Stimulated activated CD4-positive, alpha-beta T cell treated with anti-CD3 and anti-CD28 coated beads, TNF-alpha, amount 100 ng/mL, for 1 hour (primary cell): ENCODE measurements at regions not wholly inside any gene's neighbourhood (a gene's known extent, or its start where the extent isn't known, plus 50 kb on each side); places are given as distances from the start of the nearest gene placed in this dataset.

Source experiments
- DNase-seq, 3 donors: peaks; one replicate each; pipeline ENCODE4 v3.0.0-alpha.2; 2020; ENCODE audit warnings: low read depth in 3 of 3, low spot score in 1 of 3

DNA sequence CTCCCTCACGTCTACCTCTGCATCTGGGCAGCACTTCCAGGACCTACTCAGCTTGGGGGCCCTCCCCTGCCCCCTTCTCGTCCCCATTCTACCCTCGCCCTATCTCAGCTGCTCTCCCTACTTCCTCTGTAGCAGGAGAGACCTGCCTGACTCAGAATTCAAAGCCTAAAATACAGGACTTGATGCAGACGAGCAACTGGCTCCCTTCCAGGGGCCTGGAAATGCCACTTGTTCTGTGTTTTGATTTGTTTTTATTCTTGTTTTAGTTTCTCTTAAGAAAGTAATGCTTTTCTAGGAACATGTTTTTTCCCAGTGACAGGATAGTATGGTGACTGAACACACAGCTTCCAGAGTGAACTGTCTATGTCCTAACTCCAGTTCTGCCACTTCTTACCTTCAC, 320.4 kb upstream of the CDH4 start:
- DNase-seq, result no peak

DNA sequence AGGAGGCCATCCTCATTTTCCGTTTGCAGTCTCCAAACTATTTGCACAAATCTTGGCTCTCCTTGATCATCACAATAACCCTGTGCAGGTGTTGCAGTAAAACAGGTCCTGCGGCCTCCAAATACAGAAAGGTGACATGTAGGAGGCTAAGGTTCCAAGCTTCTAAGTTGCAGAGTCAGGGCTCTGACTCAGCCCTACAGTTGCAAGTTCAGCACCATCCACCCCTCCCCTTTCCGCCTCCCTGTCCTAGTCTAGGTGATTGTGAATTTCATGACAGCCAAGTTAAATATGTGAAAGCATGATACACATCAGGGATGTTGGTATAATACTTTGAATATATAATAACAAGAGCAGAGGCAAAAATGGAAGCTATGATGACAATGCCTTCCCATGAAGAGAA, 317.3 kb upstream of the CDH4 start:
- DNase-seq, result no peak

DNA sequence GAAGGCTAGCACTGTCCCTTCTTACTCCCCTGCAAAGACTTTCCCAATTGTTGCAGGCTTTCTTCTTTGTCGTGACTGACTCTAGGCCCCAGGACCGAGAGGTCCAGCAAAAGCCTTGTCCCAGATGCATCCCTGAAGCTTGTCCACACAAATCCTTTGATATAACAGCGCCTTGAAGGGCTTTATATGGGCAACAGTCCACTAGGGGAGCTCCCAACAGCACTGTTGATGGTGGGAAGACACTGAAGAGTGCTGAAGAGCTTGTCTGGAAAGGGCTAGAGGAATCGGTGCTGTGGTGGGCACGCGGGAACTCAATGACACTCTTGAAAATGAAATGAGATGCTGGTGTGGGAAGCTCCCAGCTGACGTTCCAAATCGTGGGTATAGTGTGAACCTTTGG, 316.1 kb upstream of the CDH4 start:
- no peak for DNase-seq

DNA sequence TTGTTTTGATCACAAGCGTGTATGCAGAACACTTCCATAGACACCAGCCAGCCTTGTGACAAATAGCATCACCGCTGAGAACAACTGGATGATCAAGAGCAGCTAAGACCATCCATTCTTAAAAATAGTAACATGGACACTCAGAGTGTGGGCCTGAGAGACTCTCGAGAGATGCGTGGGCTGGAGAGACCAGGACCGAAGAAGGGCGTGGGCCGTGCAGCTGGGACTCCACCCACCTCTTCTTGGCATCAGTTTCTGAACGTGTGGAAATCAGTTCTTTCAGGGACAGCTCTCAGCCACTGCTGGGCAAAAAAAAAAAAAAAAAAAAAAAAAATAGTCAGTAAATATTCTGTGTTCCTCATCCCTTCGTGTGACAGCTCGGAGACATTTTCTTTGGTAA, 314.5 kb upstream of the CDH4 start:
- DNase-seq, result no peak

DNA sequence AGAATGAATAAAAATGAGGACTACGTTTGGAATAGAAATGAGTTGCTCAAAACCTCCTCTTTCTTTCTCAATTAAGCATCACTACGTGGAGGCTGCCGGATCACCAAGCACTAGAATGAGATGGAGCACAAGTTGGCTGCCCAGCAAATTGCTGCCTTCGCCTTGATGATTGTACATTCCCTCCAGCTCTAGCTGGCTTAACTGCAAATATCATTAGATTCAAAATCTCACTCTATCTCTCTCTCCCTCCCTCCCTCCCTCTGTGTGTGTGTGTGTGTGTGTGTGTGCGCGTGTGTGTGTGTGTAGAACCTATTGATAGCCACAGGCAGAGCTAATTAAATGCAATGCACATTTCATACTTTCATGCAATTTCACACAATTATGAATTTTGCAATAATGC, 310.7 kb upstream of the CDH4 start:
- no peak for DNase-seq

DNA sequence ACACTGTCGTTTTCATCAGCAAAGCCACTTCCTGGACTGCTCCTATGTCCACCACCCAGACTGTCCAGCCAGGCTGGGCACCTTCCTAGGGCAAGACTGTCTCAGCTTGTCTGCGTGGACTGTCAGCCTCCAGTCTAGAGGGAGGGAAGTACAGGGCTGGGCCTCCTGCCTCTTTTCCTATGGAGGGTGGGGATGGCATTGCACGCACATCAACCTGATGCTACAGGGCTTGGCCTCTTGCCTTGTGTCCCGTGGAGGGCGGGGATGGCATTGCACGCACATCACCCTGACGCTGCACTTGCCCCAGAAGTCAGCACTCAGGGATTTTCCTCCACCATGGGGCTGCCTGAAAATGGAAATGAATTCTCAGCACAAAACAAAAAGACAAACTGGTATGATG, 304.2 kb upstream of the CDH4 start:
- no peak for DNase-seq

DNA sequence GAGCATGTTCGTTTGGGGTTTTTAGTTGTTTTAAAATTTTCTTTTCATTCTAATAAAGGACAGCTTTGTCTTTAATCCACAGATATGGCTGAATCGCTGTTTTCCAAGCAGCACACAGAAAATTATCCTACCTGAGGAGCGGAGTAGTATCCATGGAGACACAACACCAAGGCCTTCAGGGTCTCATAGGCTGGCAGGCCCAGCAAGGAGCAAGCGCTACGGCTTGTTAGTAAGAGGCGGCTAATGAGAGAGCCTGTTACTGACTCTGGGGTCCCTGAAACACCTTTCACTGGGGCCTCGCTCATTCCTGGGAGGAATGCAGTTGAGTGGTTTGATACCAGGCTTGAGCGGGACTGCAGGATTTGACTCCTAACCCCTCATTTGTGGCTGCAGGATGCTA, 303.8 kb upstream of the CDH4 start:
- DNase-seq, result no peak

DNA sequence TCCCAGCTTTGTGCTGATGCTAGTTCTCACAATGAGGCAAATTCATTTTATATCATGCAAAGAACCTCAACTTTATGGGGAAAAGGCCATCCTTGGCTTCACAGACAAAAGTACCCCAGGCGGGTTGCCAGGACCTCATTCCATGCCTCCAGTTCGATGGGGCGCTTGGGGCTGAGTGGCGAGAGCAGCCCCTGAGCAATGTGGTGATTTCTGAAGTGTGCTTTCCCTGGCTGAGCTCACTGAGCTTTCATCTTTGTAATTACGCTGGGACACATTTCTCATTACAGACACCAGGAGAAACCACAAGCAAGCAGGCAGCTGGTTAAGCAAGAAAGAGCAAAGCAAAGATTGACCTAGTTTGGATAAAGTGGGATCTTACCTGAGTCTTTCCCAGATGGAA, 301.5 kb upstream of the CDH4 start:
- DNase-seq, result no peak

DNA sequence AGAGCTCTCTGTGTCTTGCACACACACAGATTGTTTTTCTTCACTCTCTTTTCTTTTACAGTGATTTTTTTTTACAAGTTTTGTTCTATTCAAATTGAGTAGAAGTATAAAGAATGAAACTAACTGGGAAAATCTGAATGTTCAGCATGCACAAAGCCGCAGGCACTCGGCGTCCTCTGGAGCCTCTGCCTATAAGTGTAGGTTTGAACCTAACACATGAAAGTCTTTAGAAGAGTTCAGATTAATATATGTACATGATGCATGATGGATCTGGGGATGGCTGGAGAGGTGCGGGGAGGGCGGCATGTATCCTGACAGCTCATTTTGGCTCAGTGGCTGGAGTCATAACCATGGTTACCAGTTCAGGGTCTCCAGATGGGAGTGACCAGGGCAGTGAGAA, 301.1 kb upstream of the CDH4 start:
- DNase-seq, result no peak

DNA sequence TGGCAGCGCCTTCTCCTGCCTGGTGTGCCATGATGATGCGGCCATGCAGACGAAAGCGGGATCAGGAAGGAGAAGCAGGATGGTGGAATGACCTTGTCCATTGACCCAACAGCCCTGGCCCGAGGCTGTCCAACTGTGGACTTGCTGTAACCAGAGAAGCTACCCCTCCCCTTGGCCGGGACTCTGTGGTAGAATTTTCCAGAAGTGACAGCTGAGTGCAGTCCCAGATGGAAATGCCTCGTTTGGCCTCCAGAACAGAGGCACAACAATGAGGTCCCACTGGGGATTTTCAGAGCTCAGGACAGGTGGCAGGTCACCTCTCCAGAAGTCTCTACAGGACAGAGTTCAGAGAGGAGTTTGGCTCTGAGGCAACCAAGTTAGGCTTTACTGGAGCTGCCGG, 299.2 kb upstream of the CDH4 start:
- no peak for DNase-seq

DNA sequence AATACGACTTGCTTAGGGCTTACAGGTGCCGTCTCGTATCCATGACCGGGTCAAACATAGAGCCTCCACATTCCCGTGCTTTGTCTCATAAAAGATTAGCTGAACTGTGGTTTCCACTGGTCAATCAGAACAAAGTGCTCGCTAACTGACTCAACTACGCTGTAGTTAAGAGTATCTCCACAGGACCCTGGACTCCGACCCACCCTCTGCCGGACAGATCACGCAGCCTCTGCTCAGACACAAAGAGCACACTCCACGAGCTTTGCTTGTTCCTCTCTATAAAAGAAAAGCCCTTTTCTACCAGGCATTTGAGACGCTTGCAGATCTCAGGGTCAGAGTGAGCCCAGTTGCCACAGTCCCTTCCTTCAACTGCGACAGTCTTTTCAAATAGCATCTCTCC, 298.7 kb upstream of the CDH4 start:
- no peak for DNase-seq

DNA sequence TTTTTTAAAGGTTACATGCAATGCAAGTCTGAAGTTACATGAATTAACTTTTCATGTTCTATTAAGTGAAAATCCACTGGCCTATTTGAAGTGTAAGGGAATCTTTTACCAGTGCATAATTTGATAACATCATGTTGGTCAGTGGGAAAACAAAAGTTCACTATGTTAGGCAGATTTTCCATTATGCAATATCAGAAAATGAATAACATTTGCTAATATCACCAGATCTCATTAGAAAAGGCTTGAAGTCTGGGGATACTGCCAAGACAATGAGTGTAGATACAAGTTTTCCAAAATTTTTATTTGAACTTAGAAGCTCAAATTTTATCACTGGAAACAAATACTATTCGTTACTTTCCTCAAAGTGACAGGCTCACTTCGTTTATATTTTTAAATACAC, 296.4 kb upstream of the CDH4 start:
- no peak for DNase-seq

DNA sequence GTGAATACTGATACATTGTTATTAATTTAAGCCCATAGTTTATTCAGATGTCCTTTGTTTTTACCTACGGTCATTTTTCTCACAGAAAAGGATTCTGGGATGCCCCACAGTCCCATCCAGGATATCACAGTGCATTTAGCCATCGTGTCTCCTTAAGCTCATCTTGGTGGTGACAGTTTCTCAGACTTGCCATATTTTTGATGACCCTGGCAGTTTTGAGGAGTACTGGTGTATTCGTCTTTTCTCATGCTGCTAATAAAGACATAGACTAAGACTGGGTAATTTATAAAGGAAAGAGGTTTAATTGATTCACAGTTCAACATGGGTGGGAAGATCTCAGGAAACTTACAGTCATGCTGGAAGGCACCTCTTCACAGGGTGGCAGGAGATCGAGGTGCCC, 295.9 kb upstream of the CDH4 start:
- DNase-seq, result no peak

DNA sequence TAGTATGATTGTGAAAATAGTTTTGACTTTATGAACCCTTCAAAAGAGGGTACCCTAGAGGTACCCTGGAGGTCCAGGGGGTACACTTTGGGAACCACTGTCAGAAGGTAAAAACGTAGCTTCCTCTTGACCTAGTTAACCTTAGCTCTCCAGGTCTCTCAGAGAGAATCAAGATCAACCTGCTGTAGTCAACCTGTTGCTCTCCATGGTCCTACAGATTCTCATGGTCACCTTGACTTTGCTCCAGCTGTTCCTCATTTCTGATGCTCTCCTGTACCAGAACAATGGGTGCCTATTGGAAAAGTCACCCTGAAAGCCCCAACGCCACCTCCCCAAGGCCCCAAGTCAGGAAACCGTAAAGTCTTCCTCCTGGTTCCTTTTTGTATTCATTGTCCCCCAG, 294.4 kb upstream of the CDH4 start:
- DNase-seq, result no peak

DNA sequence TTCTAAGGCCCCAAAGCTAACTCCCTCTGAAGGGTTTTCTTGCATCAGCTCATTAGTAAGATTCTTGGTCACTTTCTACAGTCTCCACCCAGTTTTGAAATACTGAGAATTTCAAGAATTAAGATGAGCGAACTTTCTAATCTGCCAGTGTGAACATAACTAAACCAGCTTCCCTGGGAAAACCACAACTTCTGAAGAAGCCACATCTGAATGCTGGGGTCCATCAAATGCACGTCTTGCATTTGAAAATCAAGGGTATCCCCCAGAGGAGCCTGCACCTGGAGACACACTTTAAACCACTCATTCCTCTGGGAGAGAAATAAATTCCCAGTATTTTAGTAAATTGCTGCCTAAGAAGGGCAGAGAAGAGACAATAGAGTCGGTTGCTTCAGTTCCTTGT, 292.1 kb upstream of the CDH4 start:
- DNase-seq, result no peak

DNA sequence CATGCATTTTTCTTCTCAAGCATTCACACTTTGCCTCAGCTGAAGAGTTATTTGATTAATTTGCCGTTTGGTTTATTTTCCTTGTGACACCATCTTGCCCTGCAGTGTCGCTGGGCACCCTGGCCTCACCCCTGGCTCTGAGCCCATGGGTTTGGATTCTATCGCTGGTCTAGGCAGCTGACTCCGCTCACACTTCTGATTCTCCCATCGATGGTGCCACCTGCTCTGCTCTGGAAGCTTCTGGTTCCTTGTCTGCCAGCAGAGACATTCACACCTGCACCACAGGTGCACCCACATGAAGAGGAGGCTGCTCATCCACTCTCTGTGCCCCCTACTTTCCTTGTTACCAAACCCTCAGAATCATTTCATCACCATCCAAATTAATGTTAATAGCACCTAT, 291.6 kb upstream of the CDH4 start:
- no peak for DNase-seq

DNA sequence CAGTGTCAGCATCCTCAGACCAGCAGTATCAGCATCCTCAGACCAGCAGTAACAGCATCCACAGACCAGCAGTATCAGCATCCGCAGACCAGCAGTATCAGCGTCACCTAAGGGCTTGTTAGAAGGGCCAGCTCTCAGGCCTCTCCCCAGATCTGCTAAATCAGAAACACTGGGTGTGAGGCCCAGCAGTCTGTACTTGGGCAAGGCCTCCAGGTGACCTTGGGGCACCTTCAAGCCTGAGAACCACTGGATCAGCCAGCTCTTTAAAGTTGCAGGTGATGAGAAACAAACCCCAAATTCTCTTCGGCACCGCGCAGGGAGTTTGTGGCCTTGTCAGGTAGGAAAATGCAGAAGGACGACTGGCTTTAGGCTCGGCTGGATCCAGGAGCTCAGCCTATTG, 290.5 kb upstream of the CDH4 start:
- no peak for DNase-seq

DNA sequence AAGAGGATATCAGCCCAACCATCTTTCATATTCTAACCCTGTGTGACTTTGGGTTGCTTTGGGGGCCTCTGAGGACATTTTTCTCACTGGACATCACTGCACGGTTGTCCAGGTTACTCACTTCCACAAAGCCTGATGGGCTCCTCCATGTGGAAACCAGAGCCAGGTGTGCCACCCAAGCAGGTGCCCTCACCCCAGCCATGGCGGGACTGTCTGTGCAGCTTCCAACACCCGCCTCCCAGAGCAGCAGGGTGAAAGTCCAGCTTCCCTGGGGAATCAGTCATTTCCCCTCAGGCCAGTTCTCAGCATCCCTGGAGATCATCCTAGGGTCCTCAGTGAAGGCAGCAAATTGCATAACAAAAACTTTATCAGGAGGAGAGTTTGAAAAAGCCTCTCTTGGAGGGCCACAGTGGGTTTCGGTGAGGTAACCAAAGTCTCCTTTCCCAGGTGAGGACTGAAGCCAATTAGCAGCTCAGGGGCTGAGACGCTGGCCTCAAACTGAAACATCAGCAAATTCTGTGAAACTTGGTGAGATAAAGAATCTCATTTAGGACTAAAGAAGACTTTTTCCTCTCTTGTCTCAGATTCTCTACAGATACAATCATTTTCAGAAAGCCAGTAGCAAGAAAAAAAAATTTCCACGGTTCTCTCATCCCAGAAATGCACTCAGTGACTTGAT, 289.6 kb upstream of the CDH4 start:
- DNase-seq, result no peak

DNA sequence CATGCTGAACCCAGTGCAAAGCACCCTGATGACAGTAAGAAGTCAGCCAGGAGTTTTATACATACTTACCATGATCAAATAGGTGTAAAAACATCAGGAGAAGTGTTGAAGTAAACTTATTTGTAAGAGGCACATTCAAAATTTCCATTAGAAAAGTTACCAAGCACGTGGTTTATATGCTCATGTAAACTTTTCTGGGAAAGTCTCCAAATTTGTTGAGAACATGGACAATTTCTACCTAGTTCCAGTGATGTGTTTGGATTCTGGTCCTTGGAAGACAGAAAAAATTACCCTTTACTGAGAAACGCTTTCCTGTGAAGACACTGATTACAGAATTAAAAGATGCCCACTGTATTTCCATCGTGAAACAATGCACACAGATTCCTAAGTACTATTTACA, 288.9 kb upstream of the CDH4 start:
- DNase-seq, result no peak

DNA sequence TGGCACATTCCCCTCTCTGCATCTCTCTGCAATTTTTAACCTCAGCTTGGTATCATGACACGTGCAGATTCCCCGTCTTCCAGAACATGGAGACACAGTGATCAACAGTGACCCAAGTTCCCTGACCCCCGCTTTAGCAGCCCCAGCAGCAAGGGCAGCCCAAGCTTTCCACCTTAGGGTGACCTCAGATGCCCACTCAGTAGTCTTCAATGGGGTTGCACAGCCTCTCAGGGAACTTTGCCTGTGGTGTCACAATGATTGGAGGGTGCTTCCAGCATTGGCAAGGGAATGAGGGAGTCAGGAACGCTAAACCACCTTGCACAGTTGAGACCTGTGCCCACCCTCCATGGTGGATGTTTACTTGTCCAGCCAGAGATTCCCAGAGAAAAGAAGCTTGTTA, 287.1 kb upstream of the CDH4 start:
- no peak for DNase-seq

DNA sequence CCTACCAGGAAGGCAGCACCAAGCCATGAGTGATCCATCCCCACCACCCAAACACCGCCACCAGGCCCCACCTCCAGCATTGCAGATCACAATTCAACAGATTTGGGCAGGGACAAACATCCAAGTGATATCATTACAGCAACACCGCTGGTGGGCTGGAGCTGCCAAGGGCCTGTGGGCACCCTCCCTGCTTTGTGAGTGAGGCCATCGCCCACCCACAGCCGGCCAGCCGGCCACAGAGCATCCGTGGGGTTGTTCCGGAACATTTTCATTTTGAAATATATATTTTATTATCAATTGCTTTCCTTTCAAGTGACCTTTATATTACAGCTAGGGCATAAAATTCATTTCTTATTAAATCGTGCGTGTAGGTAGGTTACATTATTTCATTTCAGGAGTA, 286.0 kb upstream of the CDH4 start:
- no peak for DNase-seq

DNA sequence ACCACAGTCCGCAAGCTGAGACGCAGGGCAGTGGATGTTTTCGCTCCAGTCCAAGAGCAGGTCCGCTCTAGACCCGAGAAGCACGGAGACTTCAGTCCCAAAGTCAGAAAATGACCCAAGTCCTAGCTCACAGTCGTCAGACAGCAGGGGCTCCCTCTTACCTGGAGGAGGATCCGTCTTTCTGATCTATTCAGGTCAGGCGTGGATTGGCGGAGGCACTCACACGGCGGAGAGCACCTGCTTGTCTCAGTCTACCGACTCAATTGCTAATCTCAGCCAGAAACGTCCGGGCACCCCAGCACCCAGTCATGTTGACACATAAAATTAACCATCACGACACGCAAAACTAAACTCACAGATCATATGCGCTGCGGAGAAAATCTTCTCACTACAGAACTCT, 285.3 kb upstream of the CDH4 start:
- DNase-seq, result no peak

DNA sequence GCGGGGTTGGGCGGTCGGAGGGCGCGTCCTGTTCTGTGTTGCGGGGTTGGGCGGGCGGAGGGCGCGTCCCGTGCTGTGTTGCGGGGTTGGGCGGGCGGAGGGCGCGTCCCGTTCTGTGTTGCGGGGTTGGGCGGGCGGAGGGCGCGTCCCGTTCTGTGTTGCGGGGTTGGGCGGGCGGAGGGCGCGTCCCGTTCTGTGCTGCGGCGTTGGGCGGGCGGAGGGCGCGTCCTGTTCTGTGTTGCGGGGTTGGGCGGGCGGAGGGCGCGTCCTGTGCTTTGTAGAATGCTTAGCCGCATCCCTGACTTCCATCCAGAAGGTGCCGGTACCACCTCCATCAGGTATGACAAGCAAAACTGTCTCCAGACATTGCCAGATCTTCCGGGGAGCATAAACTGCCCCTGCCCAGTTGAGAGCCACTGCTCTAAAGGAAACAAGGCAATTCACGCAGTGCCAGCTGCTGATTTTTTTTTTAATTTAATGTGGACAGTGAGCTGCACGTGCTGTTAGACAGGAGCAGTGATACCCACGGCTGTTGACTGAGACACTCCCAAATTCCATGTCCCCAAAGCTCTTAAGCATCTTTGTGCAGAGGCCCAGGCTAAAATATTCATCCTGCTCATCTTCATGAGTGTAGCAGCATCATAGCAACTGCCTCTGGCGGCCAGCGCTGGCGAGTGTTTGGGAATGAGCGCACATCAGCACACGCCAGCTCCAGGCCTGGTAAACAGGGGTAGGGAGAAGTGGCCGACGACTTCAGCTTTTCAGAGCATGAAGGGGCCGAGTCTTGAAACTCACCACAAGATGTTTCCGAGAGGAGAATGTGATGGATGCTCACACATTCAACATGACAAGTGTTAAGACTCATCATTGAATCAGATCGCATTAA, 284.4 kb upstream of the CDH4 start:
- DNase-seq, result no peak
